AG09319 (cell line): ENCODE measurements at regions not wholly inside any gene's neighbourhood (a gene's known extent, or its start where the extent isn't known, plus 50 kb on each side); places are given as distances from the start of the nearest gene placed in this dataset.
"Not testable (repeated sequence)": the region's sequence is repeated elsewhere in the genome, so short reads cannot be mapped to it uniquely, and the experiment has no call there.

ENCODE experiments used
- DNase-seq: peaks from one replicate; pipeline ENCODE4 v3.0.0-alpha.2; 2010; ENCODE audit warnings: low read depth; ENCODE audit errors: extremely low read depth
- TF ChIP-seq, protein P1 (sequence below): IDR thresholded peaks from 2 replicates; pipeline ENCODE4 v1.5.1; 2011; ENCODE audit warnings: low read depth, mild to moderate bottlenecking, inconsistent platforms, low read length, moderate library complexity

DNA sequence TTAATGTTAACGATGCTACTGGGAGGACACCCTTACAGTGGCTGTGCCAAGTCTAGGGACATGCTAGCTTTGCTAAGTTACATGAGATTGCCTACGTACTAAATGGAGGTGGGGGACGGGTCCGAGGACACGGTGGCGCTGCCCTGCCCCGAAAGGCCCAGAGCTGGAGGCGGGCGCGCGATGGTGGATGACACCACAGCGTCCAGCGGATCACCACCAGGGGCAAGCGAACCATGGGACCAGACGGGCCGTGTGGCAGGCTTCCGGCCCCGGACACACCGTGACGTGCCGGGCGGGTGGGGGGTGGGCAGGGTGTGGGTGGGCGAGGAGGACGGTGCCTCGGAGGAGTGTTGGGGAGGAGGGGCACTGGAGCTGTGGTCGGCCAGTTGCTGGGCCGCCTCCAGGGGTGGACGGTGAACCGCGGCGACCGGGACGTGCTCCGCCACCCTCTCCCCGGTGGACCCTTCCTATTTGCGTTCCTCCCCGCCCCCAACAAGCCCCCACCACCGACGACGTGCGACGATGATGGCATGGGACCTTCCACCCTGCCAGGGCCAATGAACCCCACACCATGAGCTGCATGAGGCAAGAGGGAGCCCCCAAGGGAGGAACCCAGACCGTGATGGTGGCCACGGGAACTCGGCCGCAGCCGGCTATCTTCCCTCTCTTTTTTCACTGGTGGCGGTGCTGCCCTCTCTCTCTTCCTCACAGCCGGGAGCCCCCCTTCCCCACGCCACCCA, 773.3 kb upstream of the DEFB115 start:
- TF ChIP-seq, protein P1, sequence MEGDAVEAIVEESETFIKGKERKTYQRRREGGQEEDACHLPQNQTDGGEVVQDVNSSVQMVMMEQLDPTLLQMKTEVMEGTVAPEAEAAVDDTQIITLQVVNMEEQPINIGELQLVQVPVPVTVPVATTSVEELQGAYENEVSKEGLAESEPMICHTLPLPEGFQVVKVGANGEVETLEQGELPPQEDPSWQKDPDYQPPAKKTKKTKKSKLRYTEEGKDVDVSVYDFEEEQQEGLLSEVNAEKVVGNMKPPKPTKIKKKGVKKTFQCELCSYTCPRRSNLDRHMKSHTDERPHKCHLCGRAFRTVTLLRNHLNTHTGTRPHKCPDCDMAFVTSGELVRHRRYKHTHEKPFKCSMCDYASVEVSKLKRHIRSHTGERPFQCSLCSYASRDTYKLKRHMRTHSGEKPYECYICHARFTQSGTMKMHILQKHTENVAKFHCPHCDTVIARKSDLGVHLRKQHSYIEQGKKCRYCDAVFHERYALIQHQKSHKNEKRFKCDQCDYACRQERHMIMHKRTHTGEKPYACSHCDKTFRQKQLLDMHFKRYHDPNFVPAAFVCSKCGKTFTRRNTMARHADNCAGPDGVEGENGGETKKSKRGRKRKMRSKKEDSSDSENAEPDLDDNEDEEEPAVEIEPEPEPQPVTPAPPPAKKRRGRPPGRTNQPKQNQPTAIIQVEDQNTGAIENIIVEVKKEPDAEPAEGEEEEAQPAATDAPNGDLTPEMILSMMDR, result no peak
- no peak for DNase-seq

DNA sequence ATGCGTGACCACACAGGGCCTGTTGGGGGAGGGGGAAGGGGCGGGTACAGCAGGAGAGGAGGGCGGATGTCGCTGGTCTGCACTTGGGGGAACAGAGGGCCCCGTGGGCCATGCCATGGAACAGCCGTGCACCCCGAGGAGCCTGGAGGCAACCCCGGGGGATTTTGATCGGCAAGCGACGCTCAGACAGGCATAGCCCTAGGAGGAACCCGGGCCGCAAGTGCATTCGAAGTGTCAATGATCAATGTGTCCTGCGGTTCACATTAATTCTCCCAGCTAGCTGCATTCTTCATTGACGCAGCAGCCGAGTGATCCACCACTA, 772.8 kb upstream of the DEFB115 start:
- TF ChIP-seq, protein P1, result no peak
- DNase-seq, result no peak

DNA sequence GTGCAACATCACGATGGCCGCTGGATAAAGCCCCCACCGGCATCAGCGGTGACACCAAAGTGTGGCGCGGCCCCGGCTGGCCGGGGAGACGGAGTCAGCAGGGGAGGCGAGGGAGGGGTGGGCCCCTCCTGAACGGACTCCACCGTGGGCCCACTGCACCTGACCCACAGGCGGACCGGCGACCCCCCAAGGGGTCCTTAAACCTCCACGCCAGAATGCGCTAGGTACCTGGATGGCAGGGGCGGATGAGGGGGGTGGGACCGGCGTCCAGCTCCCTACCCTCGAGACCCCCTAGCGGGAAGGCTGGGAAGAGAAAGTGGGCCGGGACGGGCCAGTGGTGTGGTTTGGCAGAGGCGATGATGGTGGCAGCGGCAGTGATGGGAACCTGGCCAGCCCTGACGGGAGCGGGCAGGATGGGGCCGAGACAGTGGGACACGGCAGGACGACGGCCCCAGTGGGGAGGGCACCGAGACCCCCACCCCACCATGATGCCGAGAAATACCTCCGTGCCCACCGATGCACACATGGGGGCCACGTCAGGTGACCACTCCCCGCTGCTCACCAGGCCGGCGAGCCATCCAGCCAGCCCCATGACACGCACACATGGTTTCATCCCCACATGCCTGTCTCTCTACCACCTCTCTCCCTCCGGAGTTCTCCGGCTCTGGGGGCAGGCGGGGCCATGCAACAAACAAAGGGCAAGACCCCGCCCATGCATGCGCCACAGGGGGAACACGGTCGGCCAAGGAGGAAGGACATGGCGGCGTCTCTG, 771.9 kb upstream of the DEFB115 start:
- DNase-seq, result no peak
- TF ChIP-seq, protein P1, result no peak

DNA sequence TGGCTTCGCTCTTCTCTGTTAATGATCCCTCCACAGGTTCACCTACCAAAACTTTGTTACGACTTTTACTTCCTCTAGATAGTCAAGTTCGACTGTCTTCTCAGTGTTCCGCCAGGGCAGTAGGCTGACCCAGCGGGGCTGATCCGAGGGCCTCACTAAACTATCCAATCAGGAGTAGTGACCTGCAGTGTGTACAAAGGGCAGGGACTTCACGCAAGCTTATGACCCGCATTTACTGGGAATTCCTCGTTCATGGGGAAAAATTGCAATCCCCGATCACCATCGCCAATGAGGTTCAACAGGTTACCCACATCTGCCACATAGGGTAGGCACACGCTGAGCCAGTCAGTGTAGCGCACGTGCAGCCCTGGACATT, 771.4 kb upstream of the DEFB115 start:
- no peak for DNase-seq
- TF ChIP-seq, protein P1, result no peak

DNA sequence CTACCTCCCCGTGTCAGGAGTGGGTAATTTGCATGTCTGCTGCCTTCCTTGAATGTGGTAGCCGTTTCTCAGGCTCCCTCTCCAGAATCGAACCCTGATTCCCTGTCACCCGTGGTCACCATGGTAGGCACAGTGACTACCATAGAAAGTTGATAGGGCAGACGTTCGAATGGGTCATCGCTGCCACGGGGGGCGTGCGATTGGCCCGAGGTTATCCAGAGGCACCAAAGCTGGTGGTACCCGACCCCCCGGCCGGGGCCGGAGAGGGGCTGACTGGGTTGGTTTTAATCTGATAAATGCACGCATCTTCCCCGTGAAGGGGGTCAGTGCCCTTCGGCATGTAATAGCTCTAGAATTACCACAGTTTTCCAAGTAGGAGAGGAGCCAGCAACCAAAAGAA, 770.0 kb upstream of the DEFB115 start:
- DNase-seq, result not testable (repeated sequence)

DNA sequence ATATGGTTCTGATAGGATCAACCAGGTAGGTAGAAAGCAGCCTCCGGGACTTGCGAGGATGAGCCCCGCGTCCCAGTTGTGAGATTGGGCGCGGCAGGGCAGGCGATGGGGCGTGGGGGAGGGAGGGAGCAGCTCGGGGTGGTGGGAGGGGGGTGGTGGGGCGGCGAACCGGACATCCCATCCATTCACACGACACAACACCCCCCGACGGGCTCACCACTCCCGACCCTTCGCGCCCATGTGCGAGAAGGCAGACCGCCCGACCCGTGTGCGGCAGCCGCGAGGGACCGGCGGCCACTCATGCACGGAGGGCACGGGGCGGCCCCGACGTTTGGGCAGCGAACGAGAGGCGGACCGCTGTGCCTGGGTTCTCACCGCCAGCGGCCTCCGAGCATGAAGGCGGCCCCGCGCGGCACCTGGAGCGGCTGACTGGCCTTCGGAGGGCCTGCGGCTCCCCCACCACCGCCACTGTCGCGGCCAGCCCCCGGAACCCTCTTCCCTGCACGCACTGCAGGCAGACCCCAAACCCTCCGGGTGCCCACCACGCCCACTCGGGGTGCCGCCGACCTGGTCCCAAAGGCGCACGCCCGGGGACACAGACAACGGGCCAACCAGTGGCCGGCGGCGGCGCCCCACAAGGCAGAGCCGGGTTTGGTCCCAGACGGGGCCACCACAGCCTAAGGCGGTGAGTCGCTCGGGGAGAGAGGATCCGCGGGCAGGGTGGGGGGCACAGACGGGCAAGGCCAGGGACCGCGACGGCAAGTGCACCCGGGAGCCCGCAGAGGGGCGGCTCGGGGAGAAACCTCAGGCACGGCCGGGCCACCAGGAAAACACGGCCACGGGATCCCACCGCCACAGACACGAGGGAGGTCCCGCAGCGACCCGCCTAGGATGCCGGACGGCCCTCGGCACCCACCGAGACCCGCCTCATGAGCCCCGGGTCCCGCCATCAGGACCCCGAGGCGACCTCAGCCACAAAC, 769.2 kb upstream of the DEFB115 start:
- TF ChIP-seq, protein P1, result no peak
- DNase-seq, result no peak

DNA sequence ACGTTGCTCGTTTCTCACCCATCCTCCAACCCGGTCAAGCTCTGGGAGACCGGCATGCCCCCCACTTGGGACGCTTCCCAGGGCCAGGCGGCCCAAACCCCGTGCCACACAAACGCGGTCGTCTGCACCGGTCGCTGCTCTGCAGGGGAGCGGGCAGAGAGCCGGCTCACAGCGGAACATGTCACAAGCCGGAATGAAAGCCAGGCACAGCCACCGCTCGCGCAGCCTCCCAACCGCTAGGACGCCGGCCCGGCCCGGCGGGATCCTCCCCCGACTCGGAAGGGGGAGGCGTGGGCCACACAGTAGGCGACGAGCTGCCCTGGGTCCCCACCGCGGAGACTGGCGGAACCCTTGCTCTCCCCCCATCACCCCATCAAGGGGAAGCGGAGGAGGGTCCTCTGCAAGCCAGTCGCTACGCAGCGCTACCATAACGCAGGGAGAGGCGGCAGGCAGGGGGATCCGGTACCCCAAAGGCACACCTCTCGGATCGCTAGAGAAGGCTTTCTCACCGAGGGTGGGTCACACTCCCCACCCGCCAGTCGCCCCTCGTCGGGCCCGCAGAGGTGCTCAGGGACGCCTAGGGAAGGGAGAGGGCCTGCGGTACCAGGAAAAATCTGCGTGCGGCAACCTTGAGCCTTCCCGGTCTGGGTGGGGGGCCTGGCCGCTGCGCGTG, 768.4 kb upstream of the DEFB115 start:
- DNase-seq, result no peak
- TF ChIP-seq, protein P1, result no peak
